Neural cell (in vitro differentiated cells): ENCODE measurements at regions not wholly inside any gene's neighbourhood (a gene's known extent, or its start where the extent isn't known, plus 50 kb on each side); places are given as distances from the start of the nearest gene placed in this dataset.

Experiments used
- EP300 ChIP-seq: fragments of 450-650 bp; conservative IDR thresholded peaks from 2 replicates; pipeline ENCODE4 v1.6.1; 2014; ENCODE audit warnings: antibody characterized with exemption, mild to moderate bottlenecking, moderate library complexity; ENCODE audit not compliant: poor library complexity, severe bottlenecking
- EZH2 ChIP-seq: fragments of 200-600, 300-800 bp; shearing (Covaris generic), sonication (generic); IDR thresholded peaks from 2 replicates; pipeline ENCODE4 v1.6.1; 2014; ENCODE audit warnings: antibody characterized with exemption, low read length, borderline replicate concordance, mild to moderate bottlenecking; ENCODE audit not compliant: insufficient read depth, poor library complexity, severe bottlenecking
- MXI1 ChIP-seq: fragments of 450-650 bp; conservative IDR thresholded peaks from 2 replicates; pipeline ENCODE4 v1.6.1; 2014; ENCODE audit warnings: antibody characterized with exemption, mild to moderate bottlenecking; ENCODE audit not compliant: poor library complexity, severe bottlenecking
- POLR2AphosphoS5 ChIP-seq: IDR thresholded peaks from 2 replicates; pipeline ENCODE4 v1.6.1; 2012
- RAD21 ChIP-seq: fragments of 450-650 bp; conservative IDR thresholded peaks from 2 replicates; pipeline ENCODE4 v1.6.1; 2014; ENCODE audit warnings: antibody characterized with exemption, mild to moderate bottlenecking, moderate library complexity
- SMC3 ChIP-seq: fragments of 450-650 bp; conservative IDR thresholded peaks from 2 replicates; pipeline ENCODE4 v1.6.1; 2014; ENCODE audit warnings: antibody characterized with exemption, mild to moderate bottlenecking, moderate library complexity; ENCODE audit not compliant: poor library complexity
- TAF1 ChIP-seq: IDR thresholded peaks from 2 replicates; pipeline ENCODE4 v1.6.1; 2012; ENCODE audit warnings: low read depth
- TF ChIP-seq, protein P1 (sequence below): fragments of 450-650 bp; IDR thresholded peaks from 2 replicates; pipeline ENCODE4 v1.5.1; 2014; ENCODE audit warnings: antibody characterized with exemption, mild to moderate bottlenecking, moderate library complexity; ENCODE audit not compliant: poor library complexity, severe bottlenecking
- TF ChIP-seq, protein P2 (sequence below): IDR thresholded peaks from 2 replicates; pipeline ENCODE4 v1.6.1; 2012; ENCODE audit warnings: borderline replicate concordance

DNA sequence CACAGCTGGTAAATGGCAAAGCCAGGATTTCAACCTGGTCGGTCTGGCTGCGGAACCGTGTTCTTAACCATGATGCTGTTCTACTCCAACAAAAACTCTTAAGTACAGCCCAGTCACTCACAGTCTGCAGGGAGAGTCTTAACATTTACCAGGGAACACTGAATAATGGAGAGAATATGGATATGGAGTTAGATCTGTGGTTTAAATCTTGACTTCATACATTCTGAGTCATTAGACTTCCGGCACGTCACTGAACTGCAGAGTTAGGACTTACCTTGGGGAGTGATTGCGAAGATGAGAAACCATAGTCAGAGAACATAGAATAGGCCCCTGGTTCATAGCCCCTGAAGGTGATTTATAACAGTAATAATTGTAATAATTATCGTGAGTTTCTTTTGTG, 61.7 kb downstream of the ADRA2A start:
- TF ChIP-seq, protein P1, sequence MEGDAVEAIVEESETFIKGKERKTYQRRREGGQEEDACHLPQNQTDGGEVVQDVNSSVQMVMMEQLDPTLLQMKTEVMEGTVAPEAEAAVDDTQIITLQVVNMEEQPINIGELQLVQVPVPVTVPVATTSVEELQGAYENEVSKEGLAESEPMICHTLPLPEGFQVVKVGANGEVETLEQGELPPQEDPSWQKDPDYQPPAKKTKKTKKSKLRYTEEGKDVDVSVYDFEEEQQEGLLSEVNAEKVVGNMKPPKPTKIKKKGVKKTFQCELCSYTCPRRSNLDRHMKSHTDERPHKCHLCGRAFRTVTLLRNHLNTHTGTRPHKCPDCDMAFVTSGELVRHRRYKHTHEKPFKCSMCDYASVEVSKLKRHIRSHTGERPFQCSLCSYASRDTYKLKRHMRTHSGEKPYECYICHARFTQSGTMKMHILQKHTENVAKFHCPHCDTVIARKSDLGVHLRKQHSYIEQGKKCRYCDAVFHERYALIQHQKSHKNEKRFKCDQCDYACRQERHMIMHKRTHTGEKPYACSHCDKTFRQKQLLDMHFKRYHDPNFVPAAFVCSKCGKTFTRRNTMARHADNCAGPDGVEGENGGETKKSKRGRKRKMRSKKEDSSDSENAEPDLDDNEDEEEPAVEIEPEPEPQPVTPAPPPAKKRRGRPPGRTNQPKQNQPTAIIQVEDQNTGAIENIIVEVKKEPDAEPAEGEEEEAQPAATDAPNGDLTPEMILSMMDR: no peak
- TF ChIP-seq, protein P2, sequence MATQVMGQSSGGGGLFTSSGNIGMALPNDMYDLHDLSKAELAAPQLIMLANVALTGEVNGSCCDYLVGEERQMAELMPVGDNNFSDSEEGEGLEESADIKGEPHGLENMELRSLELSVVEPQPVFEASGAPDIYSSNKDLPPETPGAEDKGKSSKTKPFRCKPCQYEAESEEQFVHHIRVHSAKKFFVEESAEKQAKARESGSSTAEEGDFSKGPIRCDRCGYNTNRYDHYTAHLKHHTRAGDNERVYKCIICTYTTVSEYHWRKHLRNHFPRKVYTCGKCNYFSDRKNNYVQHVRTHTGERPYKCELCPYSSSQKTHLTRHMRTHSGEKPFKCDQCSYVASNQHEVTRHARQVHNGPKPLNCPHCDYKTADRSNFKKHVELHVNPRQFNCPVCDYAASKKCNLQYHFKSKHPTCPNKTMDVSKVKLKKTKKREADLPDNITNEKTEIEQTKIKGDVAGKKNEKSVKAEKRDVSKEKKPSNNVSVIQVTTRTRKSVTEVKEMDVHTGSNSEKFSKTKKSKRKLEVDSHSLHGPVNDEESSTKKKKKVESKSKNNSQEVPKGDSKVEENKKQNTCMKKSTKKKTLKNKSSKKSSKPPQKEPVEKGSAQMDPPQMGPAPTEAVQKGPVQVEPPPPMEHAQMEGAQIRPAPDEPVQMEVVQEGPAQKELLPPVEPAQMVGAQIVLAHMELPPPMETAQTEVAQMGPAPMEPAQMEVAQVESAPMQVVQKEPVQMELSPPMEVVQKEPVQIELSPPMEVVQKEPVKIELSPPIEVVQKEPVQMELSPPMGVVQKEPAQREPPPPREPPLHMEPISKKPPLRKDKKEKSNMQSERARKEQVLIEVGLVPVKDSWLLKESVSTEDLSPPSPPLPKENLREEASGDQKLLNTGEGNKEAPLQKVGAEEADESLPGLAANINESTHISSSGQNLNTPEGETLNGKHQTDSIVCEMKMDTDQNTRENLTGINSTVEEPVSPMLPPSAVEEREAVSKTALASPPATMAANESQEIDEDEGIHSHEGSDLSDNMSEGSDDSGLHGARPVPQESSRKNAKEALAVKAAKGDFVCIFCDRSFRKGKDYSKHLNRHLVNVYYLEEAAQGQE: no peak
- TF ChIP-seq POLR2AphosphoS5: no peak
- TF ChIP-seq SMC3: no peak
- no peak for TF ChIP-seq EZH2
- TF ChIP-seq MXI1: no peak
- TF ChIP-seq RAD21: no peak
- TF ChIP-seq TAF1: no peak
- no peak for TF ChIP-seq EP300
